GM18870 (cell line): ENCODE measurements at regions not wholly inside any gene's neighbourhood (a gene's known extent, or its start where the extent isn't known, plus 50 kb on each side); places are given as distances from the start of the nearest gene placed in this dataset.

Experiments
- ATAC-seq: cut with Tn5 transposase; IDR thresholded peaks from one replicate; pipeline ENCODE4 v1.9.1; 2021; ENCODE audit warnings: moderate library complexity; ENCODE audit not compliant: unreplicated experiment

DNA sequence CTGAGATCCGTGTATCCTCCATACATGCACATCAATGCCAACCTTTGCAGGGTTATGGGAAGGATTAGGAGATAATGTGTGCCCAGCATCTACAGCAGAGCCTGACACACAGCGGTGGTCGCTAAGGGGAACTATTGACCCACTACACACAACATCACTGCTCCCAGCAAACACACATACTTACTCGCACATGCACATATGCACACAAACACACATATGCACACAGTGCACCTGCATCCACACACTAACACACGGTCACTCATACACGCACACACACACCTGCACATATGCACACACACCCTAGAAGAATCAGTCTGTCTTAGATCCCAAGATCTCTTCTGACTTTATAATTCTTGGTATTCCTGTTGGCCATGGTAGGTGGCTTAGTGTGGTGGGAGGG, 118.3 kb downstream of the GYPC start:
- no peak for ATAC-seq

DNA sequence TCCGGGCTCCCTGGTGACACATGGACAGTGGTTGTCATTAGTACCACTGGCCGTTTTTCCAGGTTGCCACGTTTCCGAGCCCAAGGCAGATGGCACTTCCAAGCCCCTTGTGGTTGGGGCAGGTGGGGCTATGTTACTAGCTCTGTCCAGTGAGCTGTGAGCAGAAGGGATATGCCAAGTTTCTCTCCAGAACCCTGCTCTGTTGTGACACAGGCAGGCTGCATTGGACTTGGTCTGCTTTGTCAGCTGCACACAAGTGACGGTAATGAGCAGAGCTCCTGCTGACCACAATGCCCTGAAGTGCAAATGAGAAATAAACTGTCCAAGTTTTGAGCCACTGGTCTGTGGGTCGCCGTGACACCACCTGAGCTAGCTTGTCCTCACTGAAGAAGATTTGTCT, 118.8 kb downstream of the GYPC start:
- no peak for ATAC-seq

DNA sequence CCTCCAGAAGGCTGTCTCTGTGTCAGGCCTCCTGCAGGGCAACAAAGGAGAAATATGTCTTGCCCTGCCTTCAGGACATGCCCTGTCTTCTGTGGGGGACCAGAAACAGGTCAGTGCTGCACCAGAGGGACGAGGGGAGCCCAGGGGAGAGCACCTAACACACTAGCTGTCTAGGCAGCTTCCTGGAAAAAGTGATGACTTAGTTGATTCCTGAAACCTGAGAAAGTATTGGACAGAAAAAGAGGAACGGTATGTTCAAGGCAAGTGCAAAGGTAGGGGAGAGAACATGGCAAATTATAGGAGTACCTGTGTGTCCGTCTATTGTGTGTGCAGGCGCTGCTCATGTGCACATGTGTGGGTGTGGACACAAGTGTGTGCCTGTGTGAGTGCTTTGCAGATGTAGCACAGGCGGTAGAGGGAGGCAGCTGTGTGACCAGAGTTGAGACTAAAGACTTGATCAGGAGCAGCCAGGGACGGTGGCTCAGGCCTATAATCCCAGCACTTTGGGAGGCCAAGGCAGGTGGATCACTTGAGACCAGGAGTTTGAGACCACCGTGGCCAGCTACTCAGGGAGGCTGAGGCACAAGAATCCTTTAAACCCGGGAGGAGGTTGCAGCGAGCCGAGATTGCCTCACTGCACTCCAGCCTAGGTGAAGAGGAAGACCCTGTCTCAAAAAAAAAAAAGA, 119.5 kb downstream of the GYPC start:
- ATAC-seq, result no peak

DNA sequence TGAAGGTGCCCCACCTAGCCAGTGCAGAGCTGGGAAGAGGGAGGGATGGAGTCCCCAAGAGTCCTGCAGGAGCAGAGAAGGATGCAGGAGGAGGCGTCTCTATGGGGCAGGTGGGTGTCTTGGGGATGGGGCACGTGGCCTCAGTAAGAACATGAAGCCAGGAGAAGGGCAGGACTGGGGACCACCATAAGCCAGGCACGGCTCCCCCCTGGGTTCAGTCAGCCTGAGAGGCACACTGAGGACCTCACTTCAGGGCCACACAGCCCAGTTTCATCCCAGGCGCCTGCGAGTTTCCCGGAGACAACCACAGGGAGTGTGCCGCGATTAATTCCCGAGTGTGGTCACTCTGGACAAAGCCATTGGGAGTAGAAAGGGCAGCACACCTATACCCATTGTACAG, 120.3 kb downstream of the GYPC start:
- no peak for ATAC-seq

DNA sequence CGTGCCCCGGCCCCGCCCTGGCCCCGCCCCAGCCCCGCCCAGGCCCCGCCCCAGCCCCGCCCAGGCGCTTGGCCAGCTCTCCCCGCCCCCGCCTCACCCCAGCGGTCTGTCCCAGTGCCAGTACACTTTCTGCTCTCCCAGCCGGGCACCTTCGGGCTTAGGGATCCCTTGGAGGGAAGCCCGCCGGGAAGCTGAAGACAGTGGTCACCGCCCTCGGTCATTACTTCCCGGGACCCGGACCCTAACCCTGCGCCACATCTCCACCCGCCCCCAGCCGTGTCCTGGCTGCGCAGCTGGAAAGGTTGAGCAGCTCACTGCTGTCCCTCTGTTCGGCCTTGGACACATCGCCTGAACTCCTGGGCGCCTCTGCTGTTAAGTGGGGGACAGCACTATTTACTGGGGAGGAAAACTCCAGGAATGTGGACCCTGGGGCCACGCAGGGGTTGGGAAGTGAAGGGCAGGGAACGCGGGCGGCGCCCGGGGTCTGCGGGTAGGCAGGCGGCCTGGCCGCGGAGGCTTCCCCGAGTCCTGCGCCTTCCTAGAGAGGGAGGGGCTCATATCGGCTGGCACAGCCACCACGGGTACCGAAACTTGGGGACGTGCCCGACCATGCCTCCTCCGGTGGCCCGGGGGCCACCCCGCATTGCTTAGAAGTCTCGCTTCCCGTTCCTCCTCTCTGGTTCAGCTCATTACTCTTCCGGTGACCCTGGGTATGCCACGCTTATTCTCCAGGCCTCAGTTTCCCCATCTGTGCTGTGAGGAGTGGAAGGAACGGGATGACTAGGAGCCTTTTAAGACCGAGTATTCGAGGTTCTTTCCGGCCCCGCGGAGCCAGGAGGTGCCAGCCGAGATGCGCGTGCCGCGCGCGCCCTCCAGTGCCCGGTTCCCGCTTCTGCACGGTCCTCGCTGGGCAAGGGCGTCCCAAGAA, 121.0 kb downstream of the GYPC start:
- peak; percentile 78 for ATAC-seq

DNA sequence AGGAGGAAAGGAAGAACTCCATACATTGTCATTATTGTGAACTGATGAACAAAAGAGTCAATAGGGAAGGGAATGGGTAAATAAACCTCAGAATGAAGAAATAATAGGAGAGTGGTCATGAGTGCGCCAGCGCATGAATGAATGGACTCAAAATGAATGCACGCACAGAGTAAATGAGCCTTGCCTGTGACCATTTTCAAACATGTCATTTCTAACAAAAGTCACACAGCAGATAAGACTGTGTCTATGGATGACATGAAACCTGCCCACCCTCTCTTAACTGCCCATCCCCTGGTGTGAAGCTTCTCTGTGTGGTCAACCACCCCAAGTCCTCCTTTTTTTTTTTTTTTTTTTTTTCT, 121.1 kb upstream of the TEX51 start:
- peak; percentile 25 for ATAC-seq

DNA sequence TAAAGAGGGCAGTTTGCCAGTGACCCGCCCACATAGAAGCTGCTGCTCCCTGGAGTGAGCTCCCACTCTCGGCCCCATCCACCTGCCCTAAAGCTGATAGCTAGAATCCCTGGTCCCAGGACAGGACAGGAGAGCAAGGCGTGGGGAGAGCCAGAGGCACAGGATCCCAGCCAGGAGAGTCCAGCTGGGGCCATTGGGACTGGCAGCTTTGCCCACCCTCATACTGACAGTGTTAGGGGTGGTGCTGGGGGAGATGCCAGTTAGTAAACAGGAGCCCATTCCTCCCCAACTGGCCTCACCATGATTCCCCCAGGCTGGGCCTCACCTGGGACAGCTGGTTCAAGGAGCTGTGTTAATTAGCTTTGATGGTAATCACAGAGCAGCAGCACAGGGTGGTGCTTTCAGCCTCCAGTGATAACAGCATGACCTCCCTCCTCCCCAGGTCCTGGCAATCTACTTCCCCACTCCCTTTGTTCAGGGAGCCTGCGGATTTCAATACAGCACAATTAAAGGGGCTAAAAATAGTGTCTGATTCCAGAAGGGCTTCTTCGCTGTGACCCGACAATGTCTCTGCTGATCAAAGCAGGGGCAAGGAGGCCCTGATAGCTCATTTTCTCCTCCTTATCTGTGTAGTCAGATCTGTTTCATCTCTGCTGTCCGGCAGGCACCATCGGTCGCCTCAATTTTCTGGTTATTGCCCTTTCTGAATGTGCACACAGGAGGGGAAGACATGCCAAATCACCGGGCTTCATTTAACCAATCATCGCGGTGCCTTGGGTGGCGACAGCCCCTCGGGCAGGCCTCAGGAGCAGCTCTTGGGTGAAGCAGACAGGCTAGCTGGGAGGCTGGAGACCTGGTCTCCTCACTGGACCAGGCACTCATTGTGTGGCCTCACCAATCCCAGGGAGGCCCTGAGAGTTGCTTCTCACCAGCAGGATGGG, 119.9 kb upstream of the TEX51 start:
- no peak for ATAC-seq

DNA sequence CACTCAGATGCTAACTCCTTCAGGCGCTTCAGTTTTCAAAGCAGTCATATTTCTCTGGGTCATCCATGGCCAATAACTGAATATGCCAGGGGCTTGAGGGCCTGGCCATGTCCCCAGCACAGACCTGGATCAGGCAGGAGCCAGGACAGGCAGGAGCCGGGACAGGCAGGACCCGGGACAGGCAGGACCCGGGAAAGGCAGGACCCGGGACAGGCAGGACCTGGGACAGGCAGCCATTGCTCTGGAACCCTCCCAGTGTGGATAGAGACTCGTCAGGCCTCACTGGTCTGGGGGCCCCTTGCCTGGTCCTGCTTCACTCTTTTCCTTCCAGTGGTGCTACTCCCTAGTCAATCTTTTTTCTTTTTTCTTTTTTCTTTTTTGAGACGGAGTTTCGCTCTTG, 117.5 kb upstream of the TEX51 start:
- ATAC-seq, result no peak

DNA sequence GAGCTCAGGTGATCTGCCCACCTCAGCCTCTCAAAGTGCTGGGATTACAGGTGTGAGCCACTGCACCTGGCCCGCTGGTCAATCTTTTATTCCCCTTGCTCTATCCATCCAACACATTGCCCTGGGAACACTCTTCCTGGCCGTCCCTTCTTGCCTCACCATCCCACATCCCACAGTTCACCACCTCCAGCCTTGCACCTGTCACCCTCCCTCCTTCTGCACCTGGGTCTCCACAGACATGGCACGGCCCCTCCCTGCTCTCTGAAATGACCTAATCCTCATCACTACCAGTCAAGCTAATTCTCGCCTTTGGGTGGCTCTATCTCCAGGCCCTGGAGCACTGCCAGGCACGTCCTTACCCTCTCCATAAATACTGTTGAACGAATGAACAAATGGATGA, 116.9 kb upstream of the TEX51 start:
- ATAC-seq, result no peak

DNA sequence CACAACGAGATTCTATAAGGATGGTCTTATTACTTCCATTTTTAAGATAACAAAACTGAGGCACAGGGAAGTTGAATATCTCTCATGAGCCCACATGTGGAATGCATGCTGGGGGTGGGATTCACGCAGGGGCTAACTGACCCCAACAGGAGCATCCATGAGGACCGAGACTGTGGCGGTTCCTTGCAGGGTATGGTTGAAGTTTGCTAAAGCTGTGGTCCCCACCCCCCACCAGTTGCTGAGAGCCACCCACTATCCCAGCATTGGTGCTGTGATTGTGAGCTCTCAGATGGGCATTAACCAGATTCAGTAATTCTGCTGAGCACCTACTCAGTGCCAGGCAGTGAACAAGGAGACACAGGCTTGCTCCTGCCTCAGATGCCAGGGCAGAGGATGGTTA, 116.0 kb upstream of the TEX51 start:
- no peak for ATAC-seq

DNA sequence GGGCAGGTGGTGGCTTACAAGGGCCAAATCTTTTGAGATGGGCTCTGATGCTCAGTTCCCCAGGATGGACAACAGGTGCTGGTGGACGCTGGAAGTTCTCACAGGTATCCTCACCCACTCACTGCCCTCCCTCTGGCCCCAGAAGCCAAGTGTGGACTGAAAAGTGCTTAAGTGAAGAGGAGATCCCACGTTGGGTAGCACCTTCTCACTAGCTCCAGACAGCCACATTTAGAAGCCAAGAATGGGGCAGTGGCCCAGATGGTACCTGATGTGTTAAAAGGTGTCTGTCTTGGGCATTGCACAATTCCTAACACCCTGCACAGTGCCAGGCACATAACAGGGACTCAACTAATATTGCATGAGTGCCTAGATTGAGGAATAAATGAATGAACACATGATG, 115.3 kb upstream of the TEX51 start:
- ATAC-seq, result no peak

DNA sequence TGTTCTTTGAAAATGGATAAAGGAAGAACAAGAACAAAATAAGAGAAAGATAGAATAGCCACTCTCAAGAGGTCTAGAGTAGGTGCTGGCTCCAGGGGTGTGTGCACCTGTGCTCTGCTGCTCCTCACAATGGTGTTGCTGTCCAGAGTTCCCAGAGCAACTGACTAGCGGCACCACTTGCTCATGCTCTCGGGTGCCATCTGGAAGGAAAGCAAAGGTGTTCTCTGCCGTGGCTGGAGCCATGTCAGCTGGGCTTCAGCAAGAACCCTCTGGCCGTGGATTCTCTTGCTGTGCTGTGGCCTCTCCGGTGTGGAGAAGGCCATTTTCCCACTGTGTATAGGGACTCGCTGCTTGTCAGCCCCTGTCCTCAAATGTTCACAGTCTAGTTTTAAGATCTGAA, 114.6 kb upstream of the TEX51 start:
- no peak for ATAC-seq

DNA sequence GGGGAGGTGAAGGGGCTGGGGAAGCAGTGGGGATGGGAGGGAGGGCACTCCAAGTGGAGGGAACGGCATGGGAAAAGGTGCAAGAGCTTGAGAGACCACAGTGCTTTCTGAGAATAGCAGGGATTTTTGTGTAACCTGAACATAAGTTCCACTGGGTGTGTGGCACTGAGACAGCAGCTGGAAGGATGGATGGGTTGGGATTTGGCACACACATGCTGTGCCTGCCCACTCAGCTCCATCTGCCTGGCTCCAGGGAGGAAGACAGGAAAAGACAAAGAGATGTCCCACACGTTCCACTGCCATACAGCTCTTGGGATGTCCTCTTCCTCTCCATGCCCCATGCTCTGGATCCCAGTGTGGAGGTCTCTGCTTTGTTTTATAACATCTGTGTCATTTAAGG, 114.1 kb upstream of the TEX51 start:
- ATAC-seq, result no peak

DNA sequence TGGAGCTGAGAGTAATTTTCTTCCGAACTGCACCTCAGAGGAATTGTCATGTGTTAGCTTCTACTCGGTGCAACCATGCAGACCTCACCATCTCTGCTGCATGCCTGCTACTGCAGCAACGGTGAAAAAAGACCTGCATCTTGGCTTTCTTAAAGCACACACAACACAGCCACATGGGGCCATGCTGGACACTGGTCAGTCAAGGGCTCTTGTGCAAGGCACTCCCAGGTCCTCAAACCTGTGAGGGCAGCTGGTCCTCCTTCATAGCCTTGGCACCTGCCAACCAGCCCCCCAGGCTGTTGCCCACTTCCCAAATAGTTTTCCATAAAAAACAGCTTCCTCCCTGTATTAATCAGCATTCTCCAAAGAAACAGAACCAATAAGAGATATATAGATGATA, 113.5 kb upstream of the TEX51 start:
- no peak for ATAC-seq

DNA sequence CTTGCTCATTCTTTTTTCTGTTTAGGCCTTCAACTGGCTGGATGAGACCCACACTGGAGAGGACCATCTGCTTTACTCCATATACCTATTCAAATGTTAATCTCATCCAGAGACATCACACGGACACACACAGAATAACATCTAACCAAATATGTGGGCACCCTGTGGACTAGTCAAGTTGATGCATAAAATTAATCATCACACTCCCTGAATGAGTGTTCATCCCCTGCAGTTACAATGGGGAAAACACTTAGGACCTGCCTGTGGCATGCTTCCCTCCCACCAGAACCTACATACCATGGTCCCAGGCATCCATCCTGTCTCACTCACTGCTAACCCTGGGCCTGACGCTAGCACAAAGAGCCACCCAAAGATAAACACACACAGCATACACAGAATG, 112.8 kb upstream of the TEX51 start:
- no peak for ATAC-seq

DNA sequence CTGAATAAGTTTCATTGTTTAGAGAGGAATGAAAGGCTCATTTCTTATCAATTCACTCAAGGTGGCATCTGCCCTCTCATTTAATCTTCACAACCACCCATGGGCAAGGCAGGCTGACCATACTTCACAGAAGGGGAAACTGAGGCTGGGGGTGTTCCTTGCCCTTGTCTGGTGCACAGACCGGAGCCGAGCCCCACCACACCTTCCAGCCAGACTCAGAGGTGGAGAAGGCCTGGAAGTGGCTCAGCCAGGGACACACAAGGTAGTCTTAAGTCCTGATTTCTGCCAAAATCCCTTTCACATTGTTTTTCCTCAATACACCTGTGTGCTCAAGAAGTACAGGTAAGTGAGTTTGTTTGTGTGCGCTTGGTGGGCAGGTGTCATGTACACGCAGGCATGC, 111.9 kb upstream of the TEX51 start:
- ATAC-seq, result no peak

DNA sequence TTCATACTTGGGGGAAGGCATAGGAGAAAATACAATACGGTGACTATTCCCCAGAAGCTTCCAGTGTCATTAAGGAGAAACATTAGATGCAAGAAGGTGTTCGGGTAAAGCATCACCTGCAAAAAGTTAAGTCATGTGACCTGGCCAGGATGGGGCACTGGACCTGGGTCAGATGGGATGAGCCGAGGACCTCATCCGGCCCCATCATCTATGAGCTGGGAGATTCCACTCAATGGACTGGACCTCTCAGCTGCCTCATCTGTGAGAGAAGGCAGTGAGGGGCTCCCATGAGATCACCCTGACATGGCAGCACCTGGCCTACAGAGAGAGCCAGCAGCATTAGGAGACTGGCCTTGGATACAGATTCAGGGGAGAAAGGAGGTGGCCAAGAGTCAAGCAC, 111.4 kb upstream of the TEX51 start:
- ATAC-seq, result no peak

DNA sequence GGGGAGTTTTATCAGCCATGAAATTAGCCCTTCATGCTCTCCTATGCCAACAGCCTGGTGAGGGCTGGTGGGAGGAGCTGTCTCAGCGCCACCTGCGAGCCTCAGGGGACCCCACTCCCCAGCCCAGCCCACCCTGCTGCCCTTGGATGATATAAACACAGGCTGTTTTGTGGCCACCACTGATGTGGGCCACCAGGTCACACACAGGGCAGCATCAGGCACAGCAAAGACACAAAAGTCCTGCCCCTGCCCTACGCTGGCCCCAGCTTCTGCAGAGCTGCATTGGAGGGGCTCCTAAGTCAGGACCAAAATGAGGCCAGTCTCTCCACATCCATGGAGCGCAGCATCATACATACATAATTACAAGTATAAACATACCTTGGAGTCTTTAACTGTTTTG, 110.6 kb upstream of the TEX51 start:
- ATAC-seq, result no peak

DNA sequence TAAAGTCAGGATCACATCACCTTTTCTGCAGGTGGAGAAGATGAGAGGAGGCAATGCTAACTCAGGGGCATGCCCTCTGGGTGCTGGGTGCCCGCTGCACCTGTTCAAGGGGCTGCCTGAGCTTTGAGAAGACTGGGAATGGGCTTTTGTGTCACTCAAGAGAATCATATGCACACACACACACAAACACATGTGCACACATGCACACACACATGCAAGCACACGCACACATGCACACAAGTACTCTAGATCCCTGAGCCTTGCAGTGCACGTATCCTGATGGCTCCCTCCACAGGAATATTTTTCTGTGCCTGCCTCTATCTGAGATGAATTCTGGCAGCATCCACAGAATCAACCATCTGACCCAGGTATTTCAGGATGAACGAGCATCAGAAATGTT, 110.0 kb upstream of the TEX51 start:
- no peak for ATAC-seq

DNA sequence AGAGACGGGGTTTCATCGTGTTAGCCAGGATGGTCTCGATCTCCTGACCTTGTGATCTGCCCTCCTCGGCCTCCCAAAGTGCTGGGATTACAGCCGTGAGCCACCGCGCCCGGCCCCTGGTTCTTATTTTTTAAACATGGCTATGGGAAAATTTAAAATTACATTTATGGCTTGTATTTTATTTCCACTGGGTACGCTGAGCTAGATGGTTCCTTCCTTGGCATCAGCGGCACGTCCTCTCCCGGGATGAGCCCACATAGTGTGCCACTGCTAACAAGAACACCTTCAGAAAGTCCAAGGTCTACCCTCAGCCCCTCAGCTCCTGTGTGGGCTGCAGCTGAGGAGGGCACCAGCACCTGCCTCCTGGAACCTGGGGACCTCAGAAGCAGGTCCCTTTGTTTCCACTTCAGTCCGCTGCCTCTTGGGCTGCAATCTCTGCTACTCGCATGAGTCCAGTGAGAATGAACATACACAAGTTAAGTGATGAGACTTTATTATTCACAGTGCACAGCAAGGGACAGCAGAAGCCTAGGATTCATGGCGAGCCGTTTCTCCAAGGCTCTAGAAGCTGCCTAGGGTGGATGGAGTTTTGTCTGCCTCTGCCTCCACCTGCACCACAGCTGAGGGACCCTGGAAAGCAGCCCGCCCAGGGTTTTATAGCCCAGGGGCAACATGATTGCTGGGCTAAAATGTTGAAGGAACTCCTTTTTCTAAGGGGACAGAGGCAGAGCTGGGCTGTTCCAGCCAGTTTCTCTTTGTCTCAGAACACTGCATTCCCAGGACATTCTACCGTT, 107.5 kb upstream of the TEX51 start:
- ATAC-seq, result no peak

DNA sequence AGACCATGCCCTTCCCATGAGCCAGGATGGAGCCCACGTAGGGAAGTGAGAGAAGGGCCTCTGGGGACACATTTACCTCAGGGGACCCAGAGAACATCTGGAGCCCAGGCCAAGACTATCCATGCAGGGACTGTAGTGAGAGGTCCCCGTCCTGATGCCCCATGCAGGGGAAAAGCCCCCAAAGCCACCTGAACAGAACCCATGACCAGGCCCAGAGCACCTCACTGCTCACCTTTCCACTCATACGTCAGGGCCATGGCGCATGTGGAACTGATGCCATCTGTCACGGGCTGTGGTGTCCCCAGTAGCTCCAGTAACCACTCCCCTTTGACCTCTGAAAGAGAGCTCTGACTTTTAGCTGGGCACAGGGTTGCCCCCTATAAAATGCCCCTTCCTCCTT, 106.5 kb upstream of the TEX51 start:
- no peak for ATAC-seq
